GM21515 (cell line): ENCODE measurements at regions not wholly inside any gene's neighbourhood (a gene's known extent, or its start where the extent isn't known, plus 50 kb on each side); places are given as distances from the start of the nearest gene placed in this dataset.

Experiments used
- ATAC-seq: cut with Tn5 transposase; IDR thresholded peaks from one replicate; pipeline ENCODE4 v1.9.1; 2021; ENCODE audit not compliant: unreplicated experiment

DNA sequence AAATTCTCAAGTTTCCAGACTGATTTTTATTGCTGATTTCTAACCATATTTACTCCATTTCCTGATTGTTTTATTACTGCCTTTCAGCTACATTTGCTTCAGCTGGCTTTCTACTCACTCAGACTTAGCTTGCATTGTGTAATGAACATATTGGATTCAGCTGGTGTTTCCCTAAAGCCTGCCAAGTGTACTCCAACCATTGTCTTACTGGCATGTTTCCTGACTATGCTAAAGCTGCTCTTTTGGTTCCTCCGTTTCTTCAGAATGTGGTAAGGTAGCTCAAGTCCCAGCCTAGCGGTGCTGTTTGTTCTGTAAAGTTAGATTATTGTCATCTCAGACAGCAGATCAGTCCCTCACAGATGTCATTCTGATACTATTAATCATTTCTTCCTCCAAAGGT lies 53.1 kb upstream of the GLRA2 start:
- ATAC-seq = no peak

- ATAC-seq = no peak
Measured at GRCh38 chrX:14449773-14450172, 79.6 kb upstream of the GLRA2 start.

- ATAC-seq = no peak
Measured at GRCh38 chrX:14448406-14448805, 80.9 kb upstream of the GLRA2 start.

DNA sequence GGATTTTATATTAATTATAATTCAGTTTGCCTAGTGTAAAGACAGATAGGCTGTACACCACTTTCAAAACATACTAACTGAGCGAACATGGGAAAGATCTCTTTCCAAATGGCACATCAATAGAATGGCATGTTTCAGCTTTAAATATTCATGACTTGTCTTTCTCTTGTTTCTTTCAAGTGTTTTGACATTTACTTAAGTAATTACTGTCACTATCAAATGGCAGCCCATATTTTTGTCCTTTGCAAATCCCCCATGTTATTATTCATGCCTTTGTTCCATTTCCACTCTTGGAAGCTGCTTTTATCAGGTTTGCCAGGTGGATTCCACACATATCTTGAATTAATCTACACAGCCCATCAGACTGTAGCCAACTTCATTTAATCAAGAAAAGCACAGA lies 89.2 kb upstream of the GLRA2 start:
- no peak for ATAC-seq

DNA sequence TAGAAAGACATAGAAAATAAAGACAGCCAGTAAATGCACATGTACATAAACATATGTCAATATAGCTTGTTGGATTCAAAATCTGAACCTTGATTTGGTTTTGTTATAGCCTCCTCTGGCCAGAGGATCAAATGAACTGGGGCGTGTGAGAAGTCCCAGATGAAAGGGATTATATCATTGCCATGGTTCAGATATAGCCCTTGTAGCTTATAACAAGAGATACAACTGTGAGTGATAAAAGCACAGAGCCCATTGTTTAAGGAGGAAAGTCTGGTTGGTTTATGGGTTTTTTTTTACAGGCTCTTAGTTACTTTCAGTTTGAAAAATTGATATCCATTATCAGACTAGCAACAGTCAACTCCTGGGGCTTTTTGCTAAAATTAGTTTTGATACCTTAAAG lies 101.7 kb upstream of the GLRA2 start:
- ATAC-seq = no peak

DNA sequence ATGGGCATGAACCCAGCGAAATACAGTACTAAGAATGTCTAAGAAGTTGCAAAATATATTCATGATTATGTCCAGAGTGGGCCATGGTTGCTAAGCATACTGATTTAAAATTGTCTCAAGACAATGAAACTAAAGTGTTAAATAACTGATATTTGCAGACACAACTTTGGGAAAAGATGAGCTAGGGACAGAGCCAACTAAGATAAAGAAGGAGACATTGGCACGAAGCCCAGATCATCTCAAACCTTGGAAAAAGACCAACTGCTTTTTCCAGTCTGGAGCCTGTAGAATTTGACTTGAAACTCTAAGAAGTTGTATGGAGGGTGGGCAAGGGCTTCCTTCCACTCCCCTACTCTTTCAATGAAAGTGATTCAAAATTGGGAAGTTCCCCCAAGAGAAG lies 108.5 kb upstream of the GLRA2 start:
- ATAC-seq = no peak

GRCh38 chrX:14412686-14413085 lies 116.7 kb upstream of the GLRA2 start:
- ATAC-seq = no peak

DNA sequence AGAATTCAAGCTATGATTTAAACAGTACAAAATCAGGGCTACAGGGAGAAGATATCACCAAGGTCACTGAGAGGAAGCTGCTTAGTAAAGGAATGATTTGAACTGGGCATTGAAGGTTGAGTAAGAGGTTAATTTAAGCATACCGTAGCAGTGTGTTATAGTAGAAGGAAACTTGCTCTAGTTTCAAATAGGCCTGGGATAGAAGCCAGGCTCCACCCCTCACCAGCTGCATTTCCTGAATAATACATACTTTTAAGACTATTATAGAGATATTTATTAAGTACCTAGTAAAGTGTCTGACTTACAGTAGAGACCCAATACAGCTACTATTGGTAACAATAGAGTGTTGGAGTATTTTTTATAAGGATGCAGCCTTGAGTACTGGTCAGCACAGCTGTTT lies 118.0 kb upstream of the GLRA2 start:
- no peak for ATAC-seq

GRCh38 chrX:14409341-14409740 lies 120.0 kb upstream of the GLRA2 start:
- no peak for ATAC-seq

GRCh38 chrX:14406225-14406624 lies 123.1 kb upstream of the GLRA2 start:
- ATAC-seq = no peak

GRCh38 chrX:14398725-14399124 lies 130.6 kb upstream of the GLRA2 start:
- no peak for ATAC-seq

DNA sequence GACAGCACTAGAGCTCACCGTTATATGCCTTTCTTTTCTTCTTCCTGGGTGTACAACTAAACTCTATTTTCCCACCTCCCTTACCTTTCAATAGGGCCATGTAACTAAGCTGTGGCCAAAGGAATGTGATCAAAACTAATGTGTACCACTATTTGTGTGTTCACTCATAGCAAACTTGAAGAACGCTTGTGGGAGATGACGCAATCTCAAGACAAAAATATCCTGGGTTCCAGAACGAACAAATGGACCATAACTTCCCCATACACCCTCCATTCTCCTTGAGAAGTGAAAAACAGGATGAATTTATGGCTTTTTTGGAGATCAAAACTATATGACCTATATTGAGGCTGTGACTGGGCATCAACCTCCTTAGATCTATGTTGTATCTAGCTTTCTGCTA lies 139.7 kb upstream of the GLRA2 start:
- ATAC-seq = no peak

DNA sequence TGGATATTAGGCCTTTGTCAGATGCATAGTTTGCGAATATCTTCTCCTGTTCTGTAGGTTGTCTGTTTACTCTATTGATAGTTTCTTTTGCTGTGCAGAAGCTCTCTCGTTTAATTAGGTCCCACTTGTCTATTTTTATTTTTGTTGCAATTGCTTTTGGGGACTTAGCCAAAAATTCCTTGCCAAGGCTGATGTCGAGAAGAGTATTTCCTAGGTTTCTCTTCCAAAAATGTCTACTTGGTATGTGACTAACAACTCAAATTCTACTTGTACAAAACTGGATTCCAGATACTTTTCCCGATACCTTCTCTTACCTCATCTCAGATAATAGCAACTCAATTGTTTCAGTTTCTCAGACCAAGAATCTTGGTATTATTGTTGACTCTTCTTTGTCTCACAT lies 142.4 kb upstream of the GLRA2 start:
- ATAC-seq = no peak

- no peak for ATAC-seq
Measured at GRCh38 chrX:14380044-14380443, 149.3 kb upstream of the GLRA2 start.

DNA sequence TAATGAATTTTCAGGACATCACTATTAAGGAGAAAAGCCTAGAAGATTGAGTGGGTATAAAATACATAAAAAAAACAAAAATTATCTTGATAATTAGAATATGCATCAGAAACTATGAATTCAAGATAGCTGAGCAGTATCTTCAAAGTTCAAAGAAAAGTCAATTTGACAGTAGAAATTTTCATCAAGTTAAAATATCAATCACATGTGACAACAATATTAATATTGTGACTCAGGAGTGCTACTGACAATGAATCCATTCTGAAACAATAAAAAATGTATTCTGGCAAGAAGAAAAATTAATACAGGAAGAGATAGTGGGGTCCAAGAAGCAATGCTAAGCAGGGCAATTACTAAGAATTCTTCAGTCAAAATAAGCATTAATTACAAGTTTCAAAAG lies 151.9 kb upstream of the GLRA2 start:
- ATAC-seq = no peak

- no peak for ATAC-seq
Measured at GRCh38 chrX:14363728-14364127, 165.6 kb upstream of the GLRA2 start.

- no peak for ATAC-seq
Measured at GRCh38 chrX:14362721-14363120, 166.6 kb upstream of the GLRA2 start.

GRCh38 chrX:14361435-14361834 lies 167.9 kb upstream of the GLRA2 start:
- no peak for ATAC-seq

- no peak for ATAC-seq
Measured at GRCh38 chrX:14359727-14360126, 169.6 kb upstream of the GLRA2 start.

GRCh38 chrX:14359316-14359715 lies 170.0 kb upstream of the GLRA2 start:
- no peak for ATAC-seq

- ATAC-seq = no peak
Measured at GRCh38 chrX:14357314-14357713, 172.0 kb upstream of the GLRA2 start.

GRCh38 chrX:14356401-14356800 lies 172.9 kb upstream of the GLRA2 start:
- ATAC-seq = no peak

GRCh38 chrX:14355556-14355955 lies 173.8 kb upstream of the GLRA2 start:
- ATAC-seq = no peak

- ATAC-seq = no peak
Measured at GRCh38 chrX:14354521-14354920, 174.8 kb upstream of the GLRA2 start.
